ENCODE measurements at regions not wholly inside any gene's neighbourhood (a gene's known extent, or its start where the extent isn't known, plus 50 kb on each side); places are given as distances from the start of the nearest gene placed in this dataset.

GRCh38 chr3:30341851-30342250, 264.6 kb upstream of the TGFBR2 start:
- Histone ChIP-seq H3K27me3 (ENCODE audit: control insufficient read depth in 5 of 5, insufficient read depth in 4 of 5, low read length in 5 of 5) (no peaks in the 10 kb centered on the region), H3K4me3 (ENCODE audit: low read depth in 1 of 5, low read length in 5 of 5) (no peak overlapping the region), H3K36me3 (ENCODE audit: control insufficient read depth in 5 of 5, insufficient read depth in 5 of 5, low read length in 5 of 5) (no peaks in the 10 kb centered on the region), H3K9me3 (ENCODE audit: control insufficient read depth in 5 of 5, low read length in 5 of 5) (no peaks in the 10 kb centered on the region), H3K27ac (ENCODE audit: low read depth, low read length) (peak overlapping the region; percentile 10), H3K4me1 (ENCODE audit: control insufficient read depth in 5 of 5, insufficient read depth in 5 of 5, low read length in 5 of 5) (peaks cover 0 to 19% (median 0%) of the 10 kb centered on the region in 5 donors), H3K9ac (ENCODE audit: low read length in 5 of 5) (no peak overlapping the region)

GRCh38 chr3:30342318-30343060, 263.9 kb upstream of the TGFBR2 start:
- peaks cover 0 to 19% (median 0%) of the 10 kb centered on the region in 5 donors for H3K4me1 ChIP-seq (ENCODE audit: control insufficient read depth in 5 of 5, insufficient read depth in 5 of 5, low read length in 5 of 5)
- H3K36me3 ChIP-seq (ENCODE audit: control insufficient read depth in 5 of 5, insufficient read depth in 5 of 5, low read length in 5 of 5): no peaks in the 10 kb centered on the region
- H3K27ac ChIP-seq (ENCODE audit: low read depth, low read length): peak overlapping the region; percentile 55
- H3K9ac ChIP-seq (ENCODE audit: low read length in 5 of 5): no peak overlapping the region
- no peaks in the 10 kb centered on the region for H3K27me3 ChIP-seq (ENCODE audit: control insufficient read depth in 5 of 5, insufficient read depth in 4 of 5, low read length in 5 of 5)
- H3K9me3 ChIP-seq (ENCODE audit: control insufficient read depth in 5 of 5, low read length in 5 of 5): no peaks in the 10 kb centered on the region
- no peak overlapping the region for H3K4me3 ChIP-seq (ENCODE audit: low read depth in 1 of 5, low read length in 5 of 5)

- Histone ChIP-seq H3K4me1 (ENCODE audit: control insufficient read depth in 5 of 5, insufficient read depth in 5 of 5, low read length in 5 of 5) (peaks cover 0 to 24% (median 0%) of the 10 kb centered on the region in 5 donors), H3K9ac (ENCODE audit: low read length in 5 of 5) (no peak overlapping the region), H3K4me3 (ENCODE audit: low read depth in 1 of 5, low read length in 5 of 5) (no peak overlapping the region), H3K36me3 (ENCODE audit: control insufficient read depth in 5 of 5, insufficient read depth in 5 of 5, low read length in 5 of 5) (no peaks in the 10 kb centered on the region), H3K27ac (ENCODE audit: low read depth, low read length) (peak overlapping the region; percentile 55), H3K27me3 (ENCODE audit: control insufficient read depth in 5 of 5, insufficient read depth in 4 of 5, low read length in 5 of 5) (no peaks in the 10 kb centered on the region), H3K9me3 (ENCODE audit: control insufficient read depth in 5 of 5, low read length in 5 of 5) (no peaks in the 10 kb centered on the region)
Measured at GRCh38 chr3:30343067-30343831, 263.2 kb upstream of the TGFBR2 start.

- H3K4me3 ChIP-seq (ENCODE audit: low read depth in 1 of 5, low read length in 5 of 5): no peak overlapping the region
- no peaks in the 10 kb centered on the region for H3K36me3 ChIP-seq (ENCODE audit: control insufficient read depth in 5 of 5, insufficient read depth in 5 of 5, low read length in 5 of 5)
- H3K4me1 ChIP-seq (ENCODE audit: control insufficient read depth in 5 of 5, insufficient read depth in 5 of 5, low read length in 5 of 5): peaks cover 0 to 29% (median 0%) of the 10 kb centered on the region in 5 donors
- no peaks in the 10 kb centered on the region for H3K27me3 ChIP-seq (ENCODE audit: control insufficient read depth in 5 of 5, insufficient read depth in 4 of 5, low read length in 5 of 5)
- no peaks in the 10 kb centered on the region for H3K9me3 ChIP-seq (ENCODE audit: control insufficient read depth in 5 of 5, low read length in 5 of 5)
- H3K9ac ChIP-seq (ENCODE audit: low read length in 5 of 5): no peak overlapping the region
- H3K27ac ChIP-seq (ENCODE audit: low read depth, low read length): peak overlapping the region; percentile 34
Measured at GRCh38 chr3:30343861-30344260, 262.5 kb upstream of the TGFBR2 start.

- peak overlapping the region; percentile 34 for H3K27ac ChIP-seq (ENCODE audit: low read depth, low read length)
- no peaks in the 10 kb centered on the region for H3K27me3 ChIP-seq (ENCODE audit: control insufficient read depth in 5 of 5, insufficient read depth in 4 of 5, low read length in 5 of 5)
- no peaks in the 10 kb centered on the region for H3K36me3 ChIP-seq (ENCODE audit: control insufficient read depth in 5 of 5, insufficient read depth in 5 of 5, low read length in 5 of 5)
- peaks cover 0 to 32% (median 0%) of the 10 kb centered on the region in 5 donors for H3K4me1 ChIP-seq (ENCODE audit: control insufficient read depth in 5 of 5, insufficient read depth in 5 of 5, low read length in 5 of 5)
- H3K9me3 ChIP-seq (ENCODE audit: control insufficient read depth in 5 of 5, low read length in 5 of 5): no peaks in the 10 kb centered on the region
- no peak overlapping the region for H3K9ac ChIP-seq (ENCODE audit: low read length in 5 of 5)
- H3K4me3 ChIP-seq (ENCODE audit: low read depth in 1 of 5, low read length in 5 of 5): no peak overlapping the region
Measured at GRCh38 chr3:30344288-30344687, 262.1 kb upstream of the TGFBR2 start.

- no peak overlapping the region for H3K9ac ChIP-seq (ENCODE audit: low read length in 5 of 5)
- H3K27me3 ChIP-seq (ENCODE audit: control insufficient read depth in 5 of 5, insufficient read depth in 4 of 5, low read length in 5 of 5): no peaks in the 10 kb centered on the region
- no peaks in the 10 kb centered on the region for H3K9me3 ChIP-seq (ENCODE audit: control insufficient read depth in 5 of 5, low read length in 5 of 5)
- no peak overlapping the region for H3K4me3 ChIP-seq (ENCODE audit: low read depth in 1 of 5, low read length in 5 of 5)
- H3K4me1 ChIP-seq (ENCODE audit: control insufficient read depth in 5 of 5, insufficient read depth in 5 of 5, low read length in 5 of 5): peaks cover 0 to 30% (median 8%) of the 10 kb centered on the region in 5 donors
- no peaks in the 10 kb centered on the region for H3K36me3 ChIP-seq (ENCODE audit: control insufficient read depth in 5 of 5, insufficient read depth in 5 of 5, low read length in 5 of 5)
- peak overlapping the region; percentile 8 for H3K27ac ChIP-seq (ENCODE audit: low read depth, low read length)
Measured at GRCh38 chr3:30346933-30347320, 259.5 kb upstream of the TGFBR2 start.

GRCh38 chr3:30347679-30348216, 258.7 kb upstream of the TGFBR2 start:
- H3K27ac ChIP-seq (ENCODE audit: low read depth, low read length): peak overlapping the region; percentile 8
- H3K4me3 ChIP-seq (ENCODE audit: low read depth in 1 of 5, low read length in 5 of 5): no peak overlapping the region
- H3K36me3 ChIP-seq (ENCODE audit: control insufficient read depth in 5 of 5, insufficient read depth in 5 of 5, low read length in 5 of 5): no peaks in the 10 kb centered on the region
- no peaks in the 10 kb centered on the region for H3K9me3 ChIP-seq (ENCODE audit: control insufficient read depth in 5 of 5, low read length in 5 of 5)
- peaks cover 0 to 30% (median 8%) of the 10 kb centered on the region in 5 donors for H3K4me1 ChIP-seq (ENCODE audit: control insufficient read depth in 5 of 5, insufficient read depth in 5 of 5, low read length in 5 of 5)
- no peak overlapping the region for H3K9ac ChIP-seq (ENCODE audit: low read length in 5 of 5)
- H3K27me3 ChIP-seq (ENCODE audit: control insufficient read depth in 5 of 5, insufficient read depth in 4 of 5, low read length in 5 of 5): no peaks in the 10 kb centered on the region

GRCh38 chr3:30349507-30349906, 256.9 kb upstream of the TGFBR2 start:
- no peaks in the 10 kb centered on the region for H3K27me3 ChIP-seq (ENCODE audit: control insufficient read depth in 5 of 5, insufficient read depth in 4 of 5, low read length in 5 of 5)
- peak overlapping the region in 2 of 5 donors; percentile 10 to 33 for H3K9ac ChIP-seq (ENCODE audit: low read length in 5 of 5)
- peak overlapping the region in 2 of 5 donors; percentile 51 to 61 for H3K4me3 ChIP-seq (ENCODE audit: low read depth in 1 of 5, low read length in 5 of 5)
- no peaks in the 10 kb centered on the region for H3K9me3 ChIP-seq (ENCODE audit: control insufficient read depth in 5 of 5, low read length in 5 of 5)
- H3K27ac ChIP-seq (ENCODE audit: low read depth, low read length): peak overlapping the region; percentile 8
- H3K36me3 ChIP-seq (ENCODE audit: control insufficient read depth in 5 of 5, insufficient read depth in 5 of 5, low read length in 5 of 5): no peaks in the 10 kb centered on the region
- peaks cover 0 to 32% (median 16%) of the 10 kb centered on the region in 5 donors for H3K4me1 ChIP-seq (ENCODE audit: control insufficient read depth in 5 of 5, insufficient read depth in 5 of 5, low read length in 5 of 5)

GRCh38 chr3:30350011-30350410, 256.4 kb upstream of the TGFBR2 start:
- Histone ChIP-seq H3K27ac (ENCODE audit: low read depth, low read length) (peak overlapping the region; percentile 8), H3K9ac (ENCODE audit: low read length in 5 of 5) (peak overlapping the region in 1 of 5 donors; percentile 33), H3K36me3 (ENCODE audit: control insufficient read depth in 5 of 5, insufficient read depth in 5 of 5, low read length in 5 of 5) (no peaks in the 10 kb centered on the region), H3K4me3 (ENCODE audit: low read depth in 1 of 5, low read length in 5 of 5) (peak overlapping the region in 3 of 5 donors; percentile 33 to 61 (median 51)), H3K27me3 (ENCODE audit: control insufficient read depth in 5 of 5, insufficient read depth in 4 of 5, low read length in 5 of 5) (no peaks in the 10 kb centered on the region), H3K9me3 (ENCODE audit: control insufficient read depth in 5 of 5, low read length in 5 of 5) (no peaks in the 10 kb centered on the region), H3K4me1 (ENCODE audit: control insufficient read depth in 5 of 5, insufficient read depth in 5 of 5, low read length in 5 of 5) (peaks cover 0 to 37% (median 21%) of the 10 kb centered on the region in 5 donors)

GRCh38 chr3:30350901-30351300, 255.5 kb upstream of the TGFBR2 start:
- no peaks in the 10 kb centered on the region for H3K36me3 ChIP-seq (ENCODE audit: control insufficient read depth in 5 of 5, insufficient read depth in 5 of 5, low read length in 5 of 5)
- H3K9ac ChIP-seq (ENCODE audit: low read length in 5 of 5): peak overlapping the region in 2 of 5 donors; percentile 15 to 63
- H3K4me1 ChIP-seq (ENCODE audit: control insufficient read depth in 5 of 5, insufficient read depth in 5 of 5, low read length in 5 of 5): peaks cover 0 to 43% (median 24%) of the 10 kb centered on the region in 5 donors
- no peaks in the 10 kb centered on the region for H3K9me3 ChIP-seq (ENCODE audit: control insufficient read depth in 5 of 5, low read length in 5 of 5)
- peak overlapping the region in 3 of 5 donors; percentile 33 to 61 (median 51) for H3K4me3 ChIP-seq (ENCODE audit: low read depth in 1 of 5, low read length in 5 of 5)
- no peaks in the 10 kb centered on the region for H3K27me3 ChIP-seq (ENCODE audit: control insufficient read depth in 5 of 5, insufficient read depth in 4 of 5, low read length in 5 of 5)
- H3K27ac ChIP-seq (ENCODE audit: low read depth, low read length): peak overlapping the region; percentile 48
